Natural killer cell (primary cell): ENCODE measurements at regions not wholly inside any gene's neighbourhood (a gene's known extent, or its start where the extent isn't known, plus 50 kb on each side); places are given as distances from the start of the nearest gene placed in this dataset.

Experiments
- ATAC-seq, 3 donors: fragments of 150-1000 bp in 2 of 3; fragments of 200-7000 bp in 1 of 3; cut with Tn5 transposase; 1 replicate in 1 of 3; 2 replicates in 2 of 3; pipeline ENCODE4 v1.10.0; 2021; ENCODE audit warnings: mild to moderate bottlenecking in 2 of 3, moderate library complexity in 2 of 3
- DNase-seq, 2 donors: peaks; one replicate each; pipeline versions ENCODE4 v3.0.0 to v3.0.0-alpha.2; 2013 to 2021; ENCODE audit warnings: mixed read lengths in 1 of 2
- H3K27ac ChIP-seq: one replicate; pipeline ENCODE4 v1.5.1; 2013; ENCODE audit warnings: mild to moderate bottlenecking, low read length
- H3K27me3 ChIP-seq: one replicate; pipeline ENCODE4 v1.6.1; 2013; ENCODE audit warnings: low read length; ENCODE audit not compliant: control insufficient read depth, insufficient read depth
- H3K36me3 ChIP-seq: one replicate; pipeline ENCODE4 v1.6.1; 2013; ENCODE audit warnings: low read length; ENCODE audit not compliant: control insufficient read depth, insufficient read depth
- H3K4me1 ChIP-seq: one replicate; pipeline ENCODE4 v1.6.1; 2013; ENCODE audit warnings: low read length; ENCODE audit not compliant: control insufficient read depth, insufficient read depth
- H3K4me3 ChIP-seq: one replicate; pipeline ENCODE4 v1.5.1; 2013; ENCODE audit warnings: low read length
- H3K9me3 ChIP-seq: one replicate; pipeline ENCODE4 v1.6.1; 2013; ENCODE audit warnings: low read length; ENCODE audit not compliant: control insufficient read depth, insufficient read depth
- H3K27ac Mint-ChIP-seq, 2 donors: one replicate each; pipeline ENCODE4 v1.8.0; 2022; ENCODE audit warnings: mild to moderate bottlenecking in 2 of 2, mixed read lengths in 2 of 2, moderate library complexity in 1 of 2
- H3K27me3 Mint-ChIP-seq, 2 donors: one replicate each; pipeline ENCODE4 v1.8.0; 2022; ENCODE audit warnings: low read depth in 2 of 2, mixed read lengths in 2 of 2
- H3K36me3 Mint-ChIP-seq: one replicate; pipeline ENCODE4 v1.8.0; 2022; ENCODE audit warnings: mixed read lengths
- H3K4me1 Mint-ChIP-seq, 2 donors: one replicate each; pipeline ENCODE4 v1.8.0; 2022; ENCODE audit warnings: mixed read lengths in 2 of 2
- H3K4me3 Mint-ChIP-seq: one replicate; pipeline ENCODE4 v1.8.0; 2022; ENCODE audit warnings: mild to moderate bottlenecking, moderate library complexity, mixed read lengths
- H3K9me3 Mint-ChIP-seq, 2 donors: one replicate each; pipeline ENCODE4 v1.8.0; 2022; ENCODE audit warnings: mixed read lengths in 2 of 2
- WGBS: methylation state at CpG from one replicate; pipeline ENCODE4 v1.1.7; 2013; ENCODE audit warnings: missing lambda C conversion rate; ENCODE audit not compliant: insufficient coverage; 5-methylcytosine and 5-hydroxymethylcytosine counted together
- intact Hi-C: fragments of 100-400 bp; cut with micrococcal nuclease; formaldehyde crosslinking; loops from one replicate; pipeline ENCODE4 v1.14.2; 2022
- TF ChIP-seq, protein P1 (sequence below): fragments of 200-600 bp; IDR thresholded peaks from one replicate; pipeline ENCODE4 v1.8.0; 2022; ENCODE audit warnings: antibody characterized with exemption

DNA sequence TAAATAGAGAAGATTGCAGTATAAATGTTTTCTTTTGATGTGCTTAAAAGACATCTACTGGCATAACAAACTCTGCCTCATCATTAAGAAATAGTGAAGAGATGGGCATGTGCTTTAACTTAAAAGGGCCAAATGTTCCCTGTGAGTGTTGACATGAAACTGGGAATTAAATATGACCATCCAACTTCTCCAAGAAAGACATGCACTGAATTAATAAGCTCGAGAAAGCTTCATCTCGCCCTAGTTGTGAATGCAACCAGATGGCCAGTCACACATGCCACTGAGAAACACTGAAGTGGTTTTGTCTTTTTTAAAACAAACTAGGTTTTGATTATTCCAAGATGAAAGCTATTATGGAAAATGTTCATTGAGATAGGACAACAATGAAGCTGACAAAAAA lies 479.2 kb downstream of the RIT2 start:
- intact Hi-C loops, result no loop called here
- WGBS, result 100% methylated on average over 2 of the region's 2 CpGs
- H3K4me1 ChIP-seq, result no peaks in the 10 kb centered on the region
- H3K27ac ChIP-seq, result no peak overlapping the region
- Mint-ChIP-seq H3K9me3 (peaks cover 10 to 12% of the 10 kb centered on the region in 2 donors), H3K4me3 (no peak overlapping the region), H3K27me3 (no peaks in the 10 kb centered on the region), H3K4me1 (no peaks in the 10 kb centered on the region), H3K27ac (no peak overlapping the region), H3K36me3 (no peaks in the 10 kb centered on the region)
- TF ChIP-seq, protein P1, sequence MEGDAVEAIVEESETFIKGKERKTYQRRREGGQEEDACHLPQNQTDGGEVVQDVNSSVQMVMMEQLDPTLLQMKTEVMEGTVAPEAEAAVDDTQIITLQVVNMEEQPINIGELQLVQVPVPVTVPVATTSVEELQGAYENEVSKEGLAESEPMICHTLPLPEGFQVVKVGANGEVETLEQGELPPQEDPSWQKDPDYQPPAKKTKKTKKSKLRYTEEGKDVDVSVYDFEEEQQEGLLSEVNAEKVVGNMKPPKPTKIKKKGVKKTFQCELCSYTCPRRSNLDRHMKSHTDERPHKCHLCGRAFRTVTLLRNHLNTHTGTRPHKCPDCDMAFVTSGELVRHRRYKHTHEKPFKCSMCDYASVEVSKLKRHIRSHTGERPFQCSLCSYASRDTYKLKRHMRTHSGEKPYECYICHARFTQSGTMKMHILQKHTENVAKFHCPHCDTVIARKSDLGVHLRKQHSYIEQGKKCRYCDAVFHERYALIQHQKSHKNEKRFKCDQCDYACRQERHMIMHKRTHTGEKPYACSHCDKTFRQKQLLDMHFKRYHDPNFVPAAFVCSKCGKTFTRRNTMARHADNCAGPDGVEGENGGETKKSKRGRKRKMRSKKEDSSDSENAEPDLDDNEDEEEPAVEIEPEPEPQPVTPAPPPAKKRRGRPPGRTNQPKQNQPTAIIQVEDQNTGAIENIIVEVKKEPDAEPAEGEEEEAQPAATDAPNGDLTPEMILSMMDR, result no peak
- ATAC-seq (no peak), DNase-seq (no peak)
- H3K9me3 ChIP-seq, result no peaks in the 10 kb centered on the region
- H3K27me3 ChIP-seq, result no peaks in the 10 kb centered on the region
- no peak overlapping the region for H3K4me3 ChIP-seq
- no peaks in the 10 kb centered on the region for H3K36me3 ChIP-seq

DNA sequence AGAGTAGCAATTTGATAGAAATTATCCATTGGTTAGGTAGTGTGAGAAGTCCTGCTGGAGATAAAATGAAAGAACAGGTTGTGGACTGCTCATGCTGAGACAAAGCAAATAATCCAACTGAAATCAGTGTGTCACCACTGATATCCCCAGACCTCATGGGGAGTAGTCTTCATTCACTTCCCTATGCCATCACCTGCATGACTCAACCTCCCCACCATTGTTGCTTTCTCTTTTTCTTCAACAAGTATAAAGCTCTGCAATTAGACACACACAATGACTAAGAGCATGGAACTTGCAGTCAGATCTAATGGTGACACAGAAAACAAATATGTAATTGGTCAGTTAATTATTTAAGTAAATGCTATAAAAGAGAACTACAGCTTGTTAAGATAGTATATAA lies 475.3 kb downstream of the RIT2 start:
- H3K36me3 Mint-ChIP-seq, result no peaks in the 10 kb centered on the region
- Histone ChIP-seq H3K36me3 (no peaks in the 10 kb centered on the region), H3K4me3 (no peak overlapping the region), H3K9me3 (no peaks in the 10 kb centered on the region), H3K27ac (no peak overlapping the region), H3K27me3 (no peaks in the 10 kb centered on the region), H3K4me1 (no peaks in the 10 kb centered on the region)
- TF ChIP-seq, protein P1, result no peak
- no peak overlapping the region for H3K4me3 Mint-ChIP-seq
- no peak for ATAC-seq
- peaks cover 14 to 18% of the 10 kb centered on the region in 2 donors for H3K9me3 Mint-ChIP-seq
- intact Hi-C loops, result no loop called here
- no peaks in the 10 kb centered on the region for H3K27me3 Mint-ChIP-seq
- DNase-seq, result no peak
- H3K27ac Mint-ChIP-seq, result no peak overlapping the region
- H3K4me1 Mint-ChIP-seq, result no peaks in the 10 kb centered on the region

- no peaks in the 10 kb centered on the region for H3K27me3 Mint-ChIP-seq
- Histone ChIP-seq H3K27me3 (no peaks in the 10 kb centered on the region), H3K36me3 (no peaks in the 10 kb centered on the region), H3K4me3 (no peak overlapping the region), H3K4me1 (no peaks in the 10 kb centered on the region), H3K9me3 (no peaks in the 10 kb centered on the region), H3K27ac (no peak overlapping the region)
- peaks cover 15 to 22% of the 10 kb centered on the region in 2 donors for H3K9me3 Mint-ChIP-seq
- H3K4me3 Mint-ChIP-seq, result no peak overlapping the region
- WGBS, result 90% methylated on average over 5 of the region's 5 CpGs
- DNase-seq, result no peak
- TF ChIP-seq, protein P1, result no peak
- H3K36me3 Mint-ChIP-seq, result peaks cover 5% of the 10 kb centered on the region
- no peak for ATAC-seq
- intact Hi-C loops, result no loop called here
- no peaks in the 10 kb centered on the region for H3K4me1 Mint-ChIP-seq
- H3K27ac Mint-ChIP-seq, result no peak overlapping the region
Observed at GRCh38 chr18:42641996-42642395, 473.5 kb downstream of the RIT2 start.

DNA sequence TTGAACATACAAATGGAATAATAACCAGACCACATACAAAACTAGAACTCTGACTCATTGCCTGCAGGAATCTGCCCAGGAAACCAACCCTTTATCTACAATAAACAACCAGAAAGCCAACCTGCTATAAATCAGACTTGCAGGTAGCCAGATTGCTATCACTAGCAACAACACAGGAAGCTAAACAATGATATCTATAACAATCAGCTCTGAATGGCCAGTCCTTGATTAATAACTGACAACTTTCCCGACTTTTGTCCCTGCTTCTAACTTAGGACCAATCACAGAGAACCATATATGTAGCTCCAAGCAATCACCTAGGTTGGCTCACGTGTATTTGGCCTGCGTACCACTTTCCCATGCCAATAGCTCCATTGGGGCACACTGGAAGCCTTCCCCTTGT lies 470.8 kb downstream of the RIT2 start:
- intact Hi-C loops, result no loop called here
- Mint-ChIP-seq H3K27ac (no peak overlapping the region), H3K36me3 (peaks cover 5% of the 10 kb centered on the region), H3K9me3 (peaks cover 14 to 19% of the 10 kb centered on the region in 2 donors), H3K27me3 (no peaks in the 10 kb centered on the region), H3K4me3 (no peak overlapping the region), H3K4me1 (no peaks in the 10 kb centered on the region)
- H3K36me3 ChIP-seq, result no peaks in the 10 kb centered on the region
- DNase-seq (no peak), ATAC-seq (no peak)
- no peaks in the 10 kb centered on the region for H3K27me3 ChIP-seq
- H3K27ac ChIP-seq, result no peak overlapping the region
- H3K4me1 ChIP-seq, result no peaks in the 10 kb centered on the region
- no peak overlapping the region for H3K4me3 ChIP-seq
- TF ChIP-seq, protein P1, result no peak
- H3K9me3 ChIP-seq, result no peaks in the 10 kb centered on the region
- WGBS, result 23% methylated on average over 3 of the region's 3 CpGs
